ENCODE measurements at regions not wholly inside any gene's neighbourhood (a gene's known extent, or its start where the extent isn't known, plus 50 kb on each side); places are given as distances from the start of the nearest gene placed in this dataset.

DNA sequence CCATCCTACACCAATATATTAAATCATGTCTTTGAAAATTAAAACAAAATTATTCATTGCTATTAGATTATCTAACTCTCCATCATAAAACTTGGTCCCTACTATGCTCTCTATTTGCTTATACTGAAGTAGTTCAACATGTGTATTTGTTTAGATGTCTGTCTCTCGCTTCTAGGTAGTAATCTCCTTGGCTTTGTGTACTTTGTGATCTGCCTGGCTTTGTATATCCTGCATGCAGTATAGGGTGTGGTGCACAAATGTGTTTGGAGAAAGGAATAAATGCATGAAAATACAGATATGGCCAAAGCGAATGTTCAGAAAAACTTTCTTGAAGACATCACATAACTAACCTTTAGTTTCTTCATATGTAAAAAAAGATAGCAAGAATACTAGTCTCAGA lies 246.6 kb upstream of the LRFN5 start:
- Histone ChIP-seq H2BK5ac (ENCODE audit: low read length) (no peak overlapping the region), H3K27me3 (ENCODE audit: insufficient read depth, low read length, poor library complexity) (no peaks in the 10 kb centered on the region), H2AK5ac (ENCODE audit: low read length) (no peak overlapping the region), H3K18ac (ENCODE audit: low read length) (no peak overlapping the region), H3K56ac (ENCODE audit: low read length) (no peak overlapping the region), H4K5ac (ENCODE audit: low read length) (no peak overlapping the region), H3K27ac (ENCODE audit: low read depth, low read length) (no peak overlapping the region), H3K9ac (ENCODE audit: low read length) (no peak overlapping the region), H3K4ac (ENCODE audit: low read depth, low read length) (no peak overlapping the region), H3K23ac (ENCODE audit: low read length) (no peak overlapping the region), H2BK120ac (ENCODE audit: low read depth, low read length) (no peak overlapping the region), H3K4me1 (ENCODE audit: control insufficient read depth, low read depth, low read length) (no peaks in the 10 kb centered on the region), H2BK15ac (replicated peaks; ENCODE audit: low read depth) (no peak overlapping the region), H3K4me2 (ENCODE audit: low read length) (no peak overlapping the region), H4K8ac (ENCODE audit: low read depth, low read length) (no peak overlapping the region), H3K36me3 (ENCODE audit: control insufficient read depth, insufficient read depth, low read length) (no peaks in the 10 kb centered on the region), H3K79me2 (ENCODE audit: control insufficient read depth, insufficient read depth, low read length) (no peaks in the 10 kb centered on the region), H3K79me1 (ENCODE audit: low read length) (no peaks in the 10 kb centered on the region), H3K4me3 (ENCODE audit: low read length) (no peak overlapping the region)
- no CpG with 5 or more reads among the region's 2 CpGs for WGBS (ENCODE audit: extremely low coverage, insufficient coverage, low lambda C conversion rate)
- no peak for DNase-seq

DNA sequence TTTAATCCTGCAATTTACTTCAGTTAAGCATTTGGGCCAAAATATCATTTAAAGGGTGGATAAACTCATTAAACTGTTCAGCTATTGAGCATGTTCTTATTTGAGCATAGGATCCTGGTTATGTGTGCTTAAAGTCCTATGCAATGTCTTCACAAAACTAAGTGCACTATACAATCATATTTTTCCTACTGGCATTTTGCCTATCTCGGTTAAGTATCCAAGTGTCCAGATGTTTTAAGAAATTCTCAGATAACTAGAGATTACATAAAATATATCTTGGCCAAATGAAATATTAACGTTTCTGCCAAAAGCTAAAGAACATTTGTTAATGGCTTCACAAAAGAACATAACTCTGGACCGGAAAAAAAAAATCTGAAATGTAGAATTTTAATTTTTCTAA lies 250.8 kb upstream of the LRFN5 start:
- no CpG with 5 or more reads among the region's 3 CpGs for WGBS (ENCODE audit: extremely low coverage, insufficient coverage, low lambda C conversion rate)
- H2BK5ac ChIP-seq (ENCODE audit: low read length), result no peak overlapping the region

DNA sequence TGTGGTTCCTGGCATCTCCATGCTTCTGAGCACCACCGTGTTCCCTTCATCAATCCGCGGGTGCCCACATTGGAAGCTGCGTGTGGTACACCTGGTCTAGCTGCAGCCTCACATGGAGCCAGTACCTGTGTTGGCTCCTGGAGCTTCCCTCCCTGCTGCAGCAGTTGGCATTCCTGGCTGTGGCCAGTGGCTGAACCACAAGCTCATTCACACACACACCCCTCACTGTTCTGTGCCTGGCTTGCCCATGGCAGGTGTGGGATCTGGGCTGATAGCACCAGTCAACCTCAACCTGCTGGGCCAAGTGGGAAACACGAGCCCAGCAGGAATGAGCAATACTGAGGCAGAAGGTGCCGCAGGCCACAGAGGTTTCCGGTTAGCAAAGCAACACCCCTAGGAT lies 256.2 kb upstream of the LRFN5 start:
- WGBS (ENCODE audit: extremely low coverage, insufficient coverage, low lambda C conversion rate), result no CpG with 5 or more reads among the region's 7 CpGs
- H3K36me3 ChIP-seq (ENCODE audit: control insufficient read depth, insufficient read depth, low read length), result no peaks in the 10 kb centered on the region
- H3K23ac ChIP-seq (ENCODE audit: low read length), result no peak overlapping the region
- no peaks in the 10 kb centered on the region for H3K27me3 ChIP-seq (ENCODE audit: insufficient read depth, low read length, poor library complexity)
- H2AK5ac ChIP-seq (ENCODE audit: low read length), result no peak overlapping the region
- H3K79me2 ChIP-seq (ENCODE audit: control insufficient read depth, insufficient read depth, low read length), result no peaks in the 10 kb centered on the region
- H3K79me1 ChIP-seq (ENCODE audit: low read length), result no peaks in the 10 kb centered on the region
- no peak overlapping the region for H3K4me2 ChIP-seq (ENCODE audit: low read length)
- no peak overlapping the region for H3K4ac ChIP-seq (ENCODE audit: low read depth, low read length)
- no peak for DNase-seq
- H3K4me3 ChIP-seq (ENCODE audit: low read length), result no peak overlapping the region
- H3K27ac ChIP-seq (ENCODE audit: low read depth, low read length), result no peak overlapping the region
- H2BK5ac ChIP-seq (ENCODE audit: low read length), result no peak overlapping the region
- H4K5ac ChIP-seq (ENCODE audit: low read length), result no peak overlapping the region
- no peak overlapping the region for H2BK120ac ChIP-seq (ENCODE audit: low read depth, low read length)
- H3K9ac ChIP-seq (ENCODE audit: low read length), result no peak overlapping the region
- H2BK15ac ChIP-seq (replicated peaks; ENCODE audit: low read depth), result no peak overlapping the region
- no peak overlapping the region for H4K8ac ChIP-seq (ENCODE audit: low read depth, low read length)
- H3K18ac ChIP-seq (ENCODE audit: low read length), result no peak overlapping the region
- no peaks in the 10 kb centered on the region for H3K4me1 ChIP-seq (ENCODE audit: control insufficient read depth, low read depth, low read length)
- no peak overlapping the region for H3K56ac ChIP-seq (ENCODE audit: low read length)

More for the DNA sequence above, 250.8 kb upstream of the LRFN5 start:
- Histone ChIP-seq H3K79me2 (ENCODE audit: control insufficient read depth, insufficient read depth, low read length) (no peaks in the 10 kb centered on the region), H3K36me3 (ENCODE audit: control insufficient read depth, insufficient read depth, low read length) (no peaks in the 10 kb centered on the region), H3K27ac (ENCODE audit: low read depth, low read length) (no peak overlapping the region), H3K23ac (ENCODE audit: low read length) (no peak overlapping the region), H3K79me1 (ENCODE audit: low read length) (no peaks in the 10 kb centered on the region), H4K5ac (ENCODE audit: low read length) (no peak overlapping the region), H2BK120ac (ENCODE audit: low read depth, low read length) (no peak overlapping the region), H2BK15ac (replicated peaks; ENCODE audit: low read depth) (no peak overlapping the region), H3K9ac (ENCODE audit: low read length) (no peak overlapping the region), H3K56ac (ENCODE audit: low read length) (no peak overlapping the region), H4K8ac (ENCODE audit: low read depth, low read length) (no peak overlapping the region), H2AK5ac (ENCODE audit: low read length) (no peak overlapping the region), H3K4me1 (ENCODE audit: control insufficient read depth, low read depth, low read length) (no peaks in the 10 kb centered on the region), H3K27me3 (ENCODE audit: insufficient read depth, low read length, poor library complexity) (no peaks in the 10 kb centered on the region), H3K4me3 (ENCODE audit: low read length) (no peak overlapping the region), H3K4ac (ENCODE audit: low read depth, low read length) (no peak overlapping the region), H3K4me2 (ENCODE audit: low read length) (no peak overlapping the region), H3K18ac (ENCODE audit: low read length) (no peak overlapping the region)
- DNase-seq, result no peak

GRCh38 chr14:41349289-41349910 lies 257.3 kb upstream of the LRFN5 start:
- Histone ChIP-seq H3K27me3 (ENCODE audit: insufficient read depth, low read length, poor library complexity) (no peaks in the 10 kb centered on the region), H2BK15ac (replicated peaks; ENCODE audit: low read depth) (no peak overlapping the region), H3K4me1 (ENCODE audit: control insufficient read depth, low read depth, low read length) (no peaks in the 10 kb centered on the region), H3K4me3 (ENCODE audit: low read length) (no peak overlapping the region), H4K5ac (ENCODE audit: low read length) (no peak overlapping the region), H3K4me2 (ENCODE audit: low read length) (no peak overlapping the region), H3K18ac (ENCODE audit: low read length) (no peak overlapping the region), H3K23ac (ENCODE audit: low read length) (no peak overlapping the region), H3K56ac (ENCODE audit: low read length) (no peak overlapping the region), H3K79me2 (ENCODE audit: control insufficient read depth, insufficient read depth, low read length) (no peaks in the 10 kb centered on the region), H2AK5ac (ENCODE audit: low read length) (no peak overlapping the region), H2BK5ac (ENCODE audit: low read length) (no peak overlapping the region), H3K36me3 (ENCODE audit: control insufficient read depth, insufficient read depth, low read length) (no peaks in the 10 kb centered on the region), H3K9ac (ENCODE audit: low read length) (no peak overlapping the region), H3K79me1 (ENCODE audit: low read length) (no peaks in the 10 kb centered on the region), H3K4ac (ENCODE audit: low read depth, low read length) (no peak overlapping the region), H3K27ac (ENCODE audit: low read depth, low read length) (no peak overlapping the region), H4K8ac (ENCODE audit: low read depth, low read length) (no peak overlapping the region), H2BK120ac (ENCODE audit: low read depth, low read length) (no peak overlapping the region)
- WGBS (ENCODE audit: extremely low coverage, insufficient coverage, low lambda C conversion rate), result no CpG with 5 or more reads among the region's 8 CpGs
- DNase-seq, result no peak

- Histone ChIP-seq H2BK120ac (ENCODE audit: low read depth, low read length) (no peak overlapping the region), H3K36me3 (ENCODE audit: control insufficient read depth, insufficient read depth, low read length) (no peaks in the 10 kb centered on the region), H3K79me1 (ENCODE audit: low read length) (no peaks in the 10 kb centered on the region), H2AK5ac (ENCODE audit: low read length) (no peak overlapping the region), H3K56ac (ENCODE audit: low read length) (no peak overlapping the region), H4K5ac (ENCODE audit: low read length) (no peak overlapping the region), H3K4me2 (ENCODE audit: low read length) (no peak overlapping the region), H3K23ac (ENCODE audit: low read length) (no peak overlapping the region), H2BK15ac (replicated peaks; ENCODE audit: low read depth) (no peak overlapping the region), H3K18ac (ENCODE audit: low read length) (no peak overlapping the region), H2BK5ac (ENCODE audit: low read length) (no peak overlapping the region), H4K8ac (ENCODE audit: low read depth, low read length) (no peak overlapping the region), H3K27me3 (ENCODE audit: insufficient read depth, low read length, poor library complexity) (no peaks in the 10 kb centered on the region), H3K4ac (ENCODE audit: low read depth, low read length) (no peak overlapping the region), H3K4me3 (ENCODE audit: low read length) (no peak overlapping the region), H3K9ac (ENCODE audit: low read length) (no peak overlapping the region), H3K79me2 (ENCODE audit: control insufficient read depth, insufficient read depth, low read length) (no peaks in the 10 kb centered on the region), H3K4me1 (ENCODE audit: control insufficient read depth, low read depth, low read length) (no peaks in the 10 kb centered on the region), H3K27ac (ENCODE audit: low read depth, low read length) (no peak overlapping the region)
- DNase-seq, result no peak
- WGBS (ENCODE audit: extremely low coverage, insufficient coverage, low lambda C conversion rate), result no CpG with 5 or more reads among the region's 4 CpGs
Observed at GRCh38 chr14:41343857-41344256, 262.8 kb upstream of the LRFN5 start.

- Histone ChIP-seq H2BK5ac (ENCODE audit: low read length) (no peak overlapping the region), H3K27ac (ENCODE audit: low read depth, low read length) (no peak overlapping the region), H3K36me3 (ENCODE audit: control insufficient read depth, insufficient read depth, low read length) (no peaks in the 10 kb centered on the region), H3K79me2 (ENCODE audit: control insufficient read depth, insufficient read depth, low read length) (no peaks in the 10 kb centered on the region), H2BK120ac (ENCODE audit: low read depth, low read length) (no peak overlapping the region), H3K79me1 (ENCODE audit: low read length) (no peaks in the 10 kb centered on the region), H3K56ac (ENCODE audit: low read length) (no peak overlapping the region), H2AK5ac (ENCODE audit: low read length) (no peak overlapping the region), H3K9ac (ENCODE audit: low read length) (no peak overlapping the region), H4K8ac (ENCODE audit: low read depth, low read length) (no peak overlapping the region), H3K4me2 (ENCODE audit: low read length) (no peak overlapping the region), H3K23ac (ENCODE audit: low read length) (no peak overlapping the region), H3K4me1 (ENCODE audit: control insufficient read depth, low read depth, low read length) (no peaks in the 10 kb centered on the region), H4K5ac (ENCODE audit: low read length) (no peak overlapping the region), H3K4ac (ENCODE audit: low read depth, low read length) (no peak overlapping the region), H3K27me3 (ENCODE audit: insufficient read depth, low read length, poor library complexity) (no peaks in the 10 kb centered on the region), H2BK15ac (replicated peaks; ENCODE audit: low read depth) (no peak overlapping the region), H3K4me3 (ENCODE audit: low read length) (no peak overlapping the region), H3K18ac (ENCODE audit: low read length) (no peak overlapping the region)
- no CpG with 5 or more reads among the region's 1 CpG for WGBS (ENCODE audit: extremely low coverage, insufficient coverage, low lambda C conversion rate)
- no peak for DNase-seq
Observed at GRCh38 chr14:41313196-41313595, 293.5 kb upstream of the LRFN5 start.

Data from mesendoderm (in vitro differentiated cells).